ENCODE measurements at regions not wholly inside any gene's neighbourhood (a gene's known extent, or its start where the extent isn't known, plus 50 kb on each side); places are given as distances from the start of the nearest gene placed in this dataset.

DNA sequence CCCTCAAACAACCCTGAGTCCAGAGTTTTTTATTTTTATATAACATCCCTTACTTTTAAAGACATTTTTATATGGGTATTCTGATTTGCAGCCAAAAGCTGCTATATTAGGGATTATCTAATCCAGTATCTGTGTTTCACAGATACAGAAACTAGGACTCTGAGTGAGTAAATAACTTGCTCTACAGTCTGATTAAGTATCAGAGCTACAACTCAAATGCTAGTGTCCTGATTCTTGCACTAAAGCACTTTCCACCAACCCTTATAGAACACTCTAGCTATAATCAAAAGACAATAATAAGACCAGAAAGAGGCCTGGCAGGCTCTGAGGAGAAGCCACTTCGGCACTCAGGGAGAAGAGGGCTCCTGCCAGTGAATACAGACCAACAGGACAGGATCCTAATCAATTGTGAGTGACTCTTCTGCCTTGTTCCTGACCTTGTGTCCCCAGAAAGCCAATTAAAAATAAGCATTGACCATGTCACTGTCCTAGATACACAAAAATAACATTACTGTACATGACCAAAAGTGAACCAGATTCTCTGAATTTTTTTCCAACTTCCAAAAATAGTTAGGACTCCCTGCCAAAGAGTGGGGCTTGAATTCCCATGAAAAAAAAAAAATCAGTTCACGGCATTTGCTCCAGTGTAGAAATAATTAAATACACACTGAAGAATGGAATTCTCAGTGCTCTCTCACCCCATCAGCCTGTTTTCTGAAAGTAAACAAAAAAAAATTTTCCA lies 63.6 kb upstream of the MAP3K1 start (continued):
- TF ChIP-seq TAF1 (IDR thresholded peaks at IDR 0.05; ENCODE audit: borderline replicate concordance, low read depth, low read length) (no peak), REST (IDR thresholded peaks at IDR 0.05; ENCODE audit: low read depth, low read length) (no peak), SIN3A (IDR thresholded peaks at IDR 0.05; ENCODE audit: borderline replicate concordance, low read depth, low read length) (no peak), NFIC (IDR thresholded peaks at IDR 0.05; ENCODE audit: borderline replicate concordance) (no peak)

GRCh38 chr5:56749842-56750241 lies 65.5 kb upstream of the MAP3K1 start:
- POLR2A ChIA-PET: no interaction called here
- no peak overlapping the region for H3K4me2 ChIP-seq
- H3K9me3 ChIP-seq: no peaks in the 10 kb centered on the region
- no peaks in the 10 kb centered on the region for H3K36me3 ChIP-seq (replicated peaks in 1 of 2; ENCODE audit: control insufficient read depth in 1 of 2, insufficient read depth in 2 of 2, low read length in 1 of 2)
- no peak overlapping the region for H3K27ac ChIP-seq (ENCODE audit: low read depth in 2 of 2, low read length in 1 of 2)
- no peaks in the 10 kb centered on the region for H3K27me3 ChIP-seq (ENCODE audit: insufficient read depth)
- H3K4me3 ChIP-seq (ENCODE audit: low read depth in 2 of 2, low read length in 1 of 2): no peak overlapping the region
- H3F3A ChIP-seq (replicated peaks; ENCODE audit: insufficient read depth): no peaks in the 10 kb centered on the region
- no peak overlapping the region for H3K9ac ChIP-seq
- CTCF ChIA-PET: no interaction called here
- H2AFZ ChIP-seq (ENCODE audit: low read depth): no peak overlapping the region
- no peaks in the 10 kb centered on the region for H3K79me2 ChIP-seq (ENCODE audit: insufficient read depth)
- no peaks in the 10 kb centered on the region for H3K4me1 ChIP-seq (ENCODE audit: control insufficient read depth in 1 of 2, insufficient read depth in 2 of 2, low read depth in 1 of 2, low read length in 1 of 2)
- no peak for TF ChIP-seq POLR2AphosphoS5 (IDR thresholded peaks at IDR 0.05; ENCODE audit: low read depth, low read length)
- TF ChIP-seq JUND (IDR thresholded peaks at IDR 0.05): no peak
- no peak for TF ChIP-seq RXRA (IDR thresholded peaks at IDR 0.05; ENCODE audit: borderline replicate concordance, low read depth)
- TF ChIP-seq PBX3 (IDR thresholded peaks at IDR 0.05): no peak
- TF ChIP-seq FOXJ3 (CRISPR knock-in tag; IDR thresholded peaks at IDR 0.05): no peak
- TF ChIP-seq TCF12 (IDR thresholded peaks at IDR 0.05): no peak
- WGBS (ENCODE audit: low lambda C conversion rate): 43% methylated on average over 3 of the region's 3 CpGs
- no peaks in the 10 kb centered on the region for H4K20me1 ChIP-seq (ENCODE audit: insufficient read depth)
- H3K9me2 ChIP-seq: no peaks in the 10 kb centered on the region
- DNase-seq: no peak
